ENCODE measurements at regions not wholly inside any gene's neighbourhood (a gene's known extent, or its start where the extent isn't known, plus 50 kb on each side); places are given as distances from the start of the nearest gene placed in this dataset.

DNA sequence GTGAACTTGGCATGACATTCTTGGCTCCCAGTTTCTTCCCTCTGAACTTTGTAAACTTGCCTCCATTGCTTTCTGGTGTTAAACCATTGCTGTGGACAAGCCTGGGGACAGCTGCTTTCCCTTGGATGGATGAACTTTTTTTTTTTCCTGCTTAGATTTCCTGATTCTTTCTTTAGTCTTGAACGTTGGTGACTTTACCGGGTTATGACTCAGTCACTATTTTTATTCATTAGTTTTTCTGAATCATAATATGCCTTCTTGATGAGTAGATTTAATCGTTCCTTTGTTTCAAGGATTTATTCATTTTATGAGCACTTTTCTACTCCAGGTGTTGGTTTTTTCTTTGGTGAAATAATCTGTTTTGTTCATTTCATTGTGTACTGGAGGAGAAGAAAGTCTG, 155.0 kb upstream of the RTL1 start:
- H3K27ac ChIP-seq (ENCODE audit: low read depth, low read length) = no peak overlapping the region
- CTCF ChIA-PET = no interaction called here
- H3K4me1 ChIP-seq (ENCODE audit: control insufficient read depth in 1 of 2, insufficient read depth in 2 of 2, low read length in 2 of 2) = 0 out of 4 replicates have a peak, but pooled peaks cover 0 to 3% of the 10 kb centered on the region in 2 experiments
- intact Hi-C loops (cut with micrococcal nuclease) = no loop called here
- peaks cover 3 to 10% of the 10 kb centered on the region in 2 experiments for H3K9me3 ChIP-seq (ENCODE audit: control insufficient read depth in 1 of 2, insufficient read depth in 1 of 2, low read depth in 1 of 2, low read length in 2 of 2)
- no peak overlapping the region for H3K4me2 ChIP-seq (ENCODE audit: low read length)
- H4K20me1 ChIP-seq (ENCODE audit: insufficient read depth) = no peaks in the 10 kb centered on the region
- H2AFZ ChIP-seq (ENCODE audit: low read depth, low read length, poor library complexity, severe bottlenecking) = no peak overlapping the region
- ATAC-seq = no peak
- POLR2A ChIA-PET = no interaction called here
- H3K9me2 ChIP-seq (ENCODE audit: insufficient read depth) = no peaks in the 10 kb centered on the region
- BruUV-seq (replicated peaks) = no TSS peak
- no peaks in the 10 kb centered on the region for H3K79me2 ChIP-seq (ENCODE audit: insufficient read depth, low read length)
- no peak overlapping the region for H3K9ac ChIP-seq (ENCODE audit: low read length)
- H3K36me3 ChIP-seq (ENCODE audit: control insufficient read depth in 1 of 2, insufficient read depth in 2 of 2, low read length in 2 of 2) = no peaks in the 10 kb centered on the region
- H3K4me3 ChIP-seq (replicated peaks in 1 of 2; ENCODE audit: low read depth in 1 of 2, low read length in 2 of 2) = no peak overlapping the region
- TF ChIP-seq, protein P1, sequence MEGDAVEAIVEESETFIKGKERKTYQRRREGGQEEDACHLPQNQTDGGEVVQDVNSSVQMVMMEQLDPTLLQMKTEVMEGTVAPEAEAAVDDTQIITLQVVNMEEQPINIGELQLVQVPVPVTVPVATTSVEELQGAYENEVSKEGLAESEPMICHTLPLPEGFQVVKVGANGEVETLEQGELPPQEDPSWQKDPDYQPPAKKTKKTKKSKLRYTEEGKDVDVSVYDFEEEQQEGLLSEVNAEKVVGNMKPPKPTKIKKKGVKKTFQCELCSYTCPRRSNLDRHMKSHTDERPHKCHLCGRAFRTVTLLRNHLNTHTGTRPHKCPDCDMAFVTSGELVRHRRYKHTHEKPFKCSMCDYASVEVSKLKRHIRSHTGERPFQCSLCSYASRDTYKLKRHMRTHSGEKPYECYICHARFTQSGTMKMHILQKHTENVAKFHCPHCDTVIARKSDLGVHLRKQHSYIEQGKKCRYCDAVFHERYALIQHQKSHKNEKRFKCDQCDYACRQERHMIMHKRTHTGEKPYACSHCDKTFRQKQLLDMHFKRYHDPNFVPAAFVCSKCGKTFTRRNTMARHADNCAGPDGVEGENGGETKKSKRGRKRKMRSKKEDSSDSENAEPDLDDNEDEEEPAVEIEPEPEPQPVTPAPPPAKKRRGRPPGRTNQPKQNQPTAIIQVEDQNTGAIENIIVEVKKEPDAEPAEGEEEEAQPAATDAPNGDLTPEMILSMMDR (IDR thresholded peaks at IDR 0.05 in 2 of 3, conservative IDR thresholded peaks at IDR 0.05 in 1 of 3; ENCODE audit: borderline replicate concordance in 1 of 3, insufficient read depth in 1 of 3, low read depth in 2 of 3, low read length in 2 of 3) = no peak
- TF ChIP-seq EGR1 (IDR thresholded peaks at IDR 0.05; ENCODE audit: low read depth) = no peak
- TF ChIP-seq EZH2phosphoT487 (IDR thresholded peaks at IDR 0.05; ENCODE audit: borderline replicate concordance) = no peak
- no peak for TF ChIP-seq ZFX (IDR thresholded peaks at IDR 0.05)
- TF ChIP-seq, protein P2, sequence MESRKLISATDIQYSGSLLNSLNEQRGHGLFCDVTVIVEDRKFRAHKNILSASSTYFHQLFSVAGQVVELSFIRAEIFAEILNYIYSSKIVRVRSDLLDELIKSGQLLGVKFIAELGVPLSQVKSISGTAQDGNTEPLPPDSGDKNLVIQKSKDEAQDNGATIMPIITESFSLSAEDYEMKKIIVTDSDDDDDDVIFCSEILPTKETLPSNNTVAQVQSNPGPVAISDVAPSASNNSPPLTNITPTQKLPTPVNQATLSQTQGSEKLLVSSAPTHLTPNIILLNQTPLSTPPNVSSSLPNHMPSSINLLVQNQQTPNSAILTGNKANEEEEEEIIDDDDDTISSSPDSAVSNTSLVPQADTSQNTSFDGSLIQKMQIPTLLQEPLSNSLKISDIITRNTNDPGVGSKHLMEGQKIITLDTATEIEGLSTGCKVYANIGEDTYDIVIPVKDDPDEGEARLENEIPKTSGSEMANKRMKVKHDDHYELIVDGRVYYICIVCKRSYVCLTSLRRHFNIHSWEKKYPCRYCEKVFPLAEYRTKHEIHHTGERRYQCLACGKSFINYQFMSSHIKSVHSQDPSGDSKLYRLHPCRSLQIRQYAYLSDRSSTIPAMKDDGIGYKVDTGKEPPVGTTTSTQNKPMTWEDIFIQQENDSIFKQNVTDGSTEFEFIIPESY (IDR thresholded peaks at IDR 0.05; ENCODE audit: extremely low read depth, insufficient replicate concordance, low read length) = no peak
- no peak for TF ChIP-seq POLR2AphosphoS5 (IDR thresholded peaks at IDR 0.05; ENCODE audit: low read depth, low read length)
- TF ChIP-seq MAX (IDR thresholded peaks at IDR 0.05) = no peak
- no peak for TF ChIP-seq SP1 (IDR thresholded peaks at IDR 0.05; ENCODE audit: low read depth)
- TF ChIP-seq POLR2A (IDR thresholded peaks at IDR 0.05; ENCODE audit: borderline replicate concordance, extremely low read depth, insufficient read depth, insufficient read length) = no peak
- TF ChIP-seq CBX3 (IDR thresholded peaks at IDR 0.05; ENCODE audit: low read depth) = no peak
- TF ChIP-seq, protein P3, sequence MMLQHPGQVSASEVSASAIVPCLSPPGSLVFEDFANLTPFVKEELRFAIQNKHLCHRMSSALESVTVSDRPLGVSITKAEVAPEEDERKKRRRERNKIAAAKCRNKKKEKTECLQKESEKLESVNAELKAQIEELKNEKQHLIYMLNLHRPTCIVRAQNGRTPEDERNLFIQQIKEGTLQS (IDR thresholded peaks at IDR 0.05) = no peak
- TF ChIP-seq RAD21 (IDR thresholded peaks at IDR 0.05; ENCODE audit: low read depth) = no peak
- TF ChIP-seq, protein P4, sequence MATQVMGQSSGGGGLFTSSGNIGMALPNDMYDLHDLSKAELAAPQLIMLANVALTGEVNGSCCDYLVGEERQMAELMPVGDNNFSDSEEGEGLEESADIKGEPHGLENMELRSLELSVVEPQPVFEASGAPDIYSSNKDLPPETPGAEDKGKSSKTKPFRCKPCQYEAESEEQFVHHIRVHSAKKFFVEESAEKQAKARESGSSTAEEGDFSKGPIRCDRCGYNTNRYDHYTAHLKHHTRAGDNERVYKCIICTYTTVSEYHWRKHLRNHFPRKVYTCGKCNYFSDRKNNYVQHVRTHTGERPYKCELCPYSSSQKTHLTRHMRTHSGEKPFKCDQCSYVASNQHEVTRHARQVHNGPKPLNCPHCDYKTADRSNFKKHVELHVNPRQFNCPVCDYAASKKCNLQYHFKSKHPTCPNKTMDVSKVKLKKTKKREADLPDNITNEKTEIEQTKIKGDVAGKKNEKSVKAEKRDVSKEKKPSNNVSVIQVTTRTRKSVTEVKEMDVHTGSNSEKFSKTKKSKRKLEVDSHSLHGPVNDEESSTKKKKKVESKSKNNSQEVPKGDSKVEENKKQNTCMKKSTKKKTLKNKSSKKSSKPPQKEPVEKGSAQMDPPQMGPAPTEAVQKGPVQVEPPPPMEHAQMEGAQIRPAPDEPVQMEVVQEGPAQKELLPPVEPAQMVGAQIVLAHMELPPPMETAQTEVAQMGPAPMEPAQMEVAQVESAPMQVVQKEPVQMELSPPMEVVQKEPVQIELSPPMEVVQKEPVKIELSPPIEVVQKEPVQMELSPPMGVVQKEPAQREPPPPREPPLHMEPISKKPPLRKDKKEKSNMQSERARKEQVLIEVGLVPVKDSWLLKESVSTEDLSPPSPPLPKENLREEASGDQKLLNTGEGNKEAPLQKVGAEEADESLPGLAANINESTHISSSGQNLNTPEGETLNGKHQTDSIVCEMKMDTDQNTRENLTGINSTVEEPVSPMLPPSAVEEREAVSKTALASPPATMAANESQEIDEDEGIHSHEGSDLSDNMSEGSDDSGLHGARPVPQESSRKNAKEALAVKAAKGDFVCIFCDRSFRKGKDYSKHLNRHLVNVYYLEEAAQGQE (IDR thresholded peaks at IDR 0.05; ENCODE audit: low read depth) = no peak
- no peak for TF ChIP-seq ELF1 (IDR thresholded peaks at IDR 0.05; ENCODE audit: borderline replicate concordance, low read depth)
- TF ChIP-seq SIN3A (IDR thresholded peaks at IDR 0.05; ENCODE audit: low read depth) = no peak
- TF ChIP-seq TCF7L2 (IDR thresholded peaks at IDR 0.05; ENCODE audit: borderline replicate concordance, extremely low read depth, insufficient read depth, insufficient read length) = no peak
- TF ChIP-seq CEBPB (IDR thresholded peaks at IDR 0.05; ENCODE audit: low read depth) = no peak
- TF ChIP-seq SRF (IDR thresholded peaks at IDR 0.05; ENCODE audit: low read depth) = no peak
- no peak for TF ChIP-seq ZNF274 (IDR thresholded peaks at IDR 0.05; ENCODE audit: low read depth, low read length)
- TF ChIP-seq FOSL1 (IDR thresholded peaks at IDR 0.05; ENCODE audit: low read depth) = no peak
- RAD21 ChIA-PET (ENCODE audit: low non-redundant PET in 1 of 2, low total read pairs in 2 of 2, uncharacterized antibody in 2 of 2, unreplicated experiment in 2 of 2) = no interaction called here
- no peaks in the 10 kb centered on the region for H3K27me3 ChIP-seq (ENCODE audit: insufficient read depth, low read length)
- no peak for DNase-seq (ENCODE audit: low read depth, low spot score)
